Fibroblast of skin of left biceps (primary cell): ENCODE measurements at regions not wholly inside any gene's neighbourhood (a gene's known extent, or its start where the extent isn't known, plus 50 kb on each side); places are given as distances from the start of the nearest gene placed in this dataset.

Experiments used
- DNase-seq, 2 experiments: peaks; one replicate each; pipeline ENCODE4 v3.0.0-alpha.2; 2013; ENCODE audit warnings: low read depth in 2 of 2

DNA sequence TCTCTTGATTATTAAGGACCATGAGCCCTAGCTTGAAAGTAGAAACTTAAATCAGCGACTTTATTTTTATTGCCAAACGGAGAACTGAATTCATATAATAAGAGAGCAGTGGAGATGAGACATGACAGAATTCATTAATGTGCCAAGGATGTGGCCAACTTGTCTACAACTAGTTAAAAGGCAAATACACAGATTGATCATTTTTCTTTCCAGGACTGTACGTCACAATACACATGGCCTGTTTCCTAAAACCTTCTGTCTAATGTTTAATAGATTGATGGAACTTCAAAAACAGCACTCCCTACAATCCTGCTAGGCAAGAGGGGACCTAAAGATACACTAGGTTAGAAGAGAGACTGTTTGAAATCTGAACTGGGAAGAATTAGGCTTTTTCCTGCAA, 647.8 kb downstream of the SATB2 start:
- DNase-seq = no peak

DNA sequence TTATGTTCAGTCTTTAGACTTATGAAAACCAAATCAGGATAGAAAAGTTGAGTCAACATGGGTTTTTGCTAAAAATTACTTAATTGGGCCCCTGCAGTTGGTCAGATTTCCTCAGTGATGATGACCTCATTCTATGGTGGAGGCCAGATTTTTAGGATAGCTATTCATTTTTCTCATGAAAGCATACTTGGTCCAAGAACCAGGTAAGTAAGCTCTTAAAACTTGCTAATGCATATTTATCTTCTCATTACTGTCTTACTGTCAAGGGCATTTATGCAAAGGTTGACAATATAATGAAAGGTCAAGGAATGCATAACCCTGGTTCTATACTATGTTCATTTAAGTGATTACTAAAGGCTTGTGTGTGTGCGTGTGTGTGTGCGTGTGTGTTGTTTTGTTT, 650.6 kb downstream of the SATB2 start:
- peak; percentile 21 to 33 for DNase-seq

DNA sequence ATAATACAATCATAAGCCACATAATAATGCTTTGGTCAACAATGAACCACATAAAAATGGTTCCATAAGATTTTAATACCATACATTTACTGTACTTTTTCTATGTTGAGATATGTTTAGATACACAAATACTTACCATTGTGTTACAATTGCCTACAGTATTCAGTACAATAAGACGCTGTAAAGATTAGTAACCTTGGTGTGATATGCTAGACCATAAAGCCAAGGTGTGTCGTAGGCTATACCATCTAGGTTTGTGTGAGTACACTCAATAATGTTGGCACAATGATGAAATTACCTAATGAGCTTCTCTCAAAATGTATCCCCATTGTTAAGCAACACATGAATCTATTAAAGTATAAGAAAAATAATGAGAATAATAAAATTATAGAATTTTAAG, 662.3 kb downstream of the SATB2 start:
- DNase-seq = no peak

DNA sequence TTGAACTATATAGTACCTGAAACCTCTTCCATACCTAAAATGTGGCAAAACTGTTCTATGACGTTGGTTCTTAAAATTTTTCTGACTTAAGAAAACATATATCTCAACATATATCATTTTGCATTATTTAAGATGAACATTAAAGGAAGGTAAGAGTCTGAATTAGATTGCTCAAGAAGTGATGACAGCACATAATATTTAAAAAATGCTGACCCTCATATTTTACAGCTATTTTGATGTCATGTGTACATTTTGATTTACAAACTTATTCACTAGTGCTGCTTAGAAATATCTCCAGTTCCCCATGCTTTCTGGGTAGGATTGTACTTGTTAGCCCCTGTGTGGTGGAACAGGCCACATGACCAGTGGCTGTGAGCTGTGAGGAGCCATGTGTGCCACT, 666.1 kb downstream of the SATB2 start:
- no peak for DNase-seq

DNA sequence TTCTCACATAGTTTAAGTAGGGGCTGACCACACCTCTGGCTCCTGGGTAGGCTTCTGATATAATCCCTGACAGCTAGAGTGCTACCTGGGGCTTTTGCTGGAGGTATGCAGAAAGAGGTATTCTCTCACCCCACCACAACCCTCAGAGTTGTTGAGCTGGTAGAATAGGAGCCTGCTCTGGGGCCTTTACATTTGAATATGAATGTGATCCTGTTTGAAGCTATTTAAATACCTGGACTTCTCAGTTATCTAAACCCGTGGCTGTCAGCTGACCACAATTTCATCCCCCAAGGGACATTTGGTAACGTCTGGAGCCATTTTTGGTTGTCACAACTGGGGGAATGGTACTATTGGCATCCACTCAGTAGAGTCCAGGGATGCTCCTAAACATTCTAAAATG, 669.1 kb downstream of the SATB2 start:
- DNase-seq = no peak

DNA sequence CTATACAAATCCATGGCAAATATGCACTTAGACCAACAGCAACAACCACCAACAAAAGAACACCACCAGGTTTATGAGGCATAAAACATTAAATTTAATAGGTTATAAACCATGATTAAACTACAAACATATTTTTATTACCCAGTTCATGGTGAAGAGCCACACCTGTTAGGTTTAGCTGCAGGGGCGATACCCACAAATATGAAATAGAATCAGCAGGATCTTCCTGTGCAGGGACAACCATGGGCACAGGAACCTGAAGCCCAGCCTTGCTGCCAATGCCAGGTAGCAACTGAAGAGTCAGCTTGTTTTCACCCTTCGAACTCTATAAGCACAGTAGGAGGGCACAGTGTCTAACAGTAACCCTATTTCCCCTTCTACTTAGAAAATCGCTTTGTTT, 675.0 kb downstream of the SATB2 start:
- DNase-seq = no peak

DNA sequence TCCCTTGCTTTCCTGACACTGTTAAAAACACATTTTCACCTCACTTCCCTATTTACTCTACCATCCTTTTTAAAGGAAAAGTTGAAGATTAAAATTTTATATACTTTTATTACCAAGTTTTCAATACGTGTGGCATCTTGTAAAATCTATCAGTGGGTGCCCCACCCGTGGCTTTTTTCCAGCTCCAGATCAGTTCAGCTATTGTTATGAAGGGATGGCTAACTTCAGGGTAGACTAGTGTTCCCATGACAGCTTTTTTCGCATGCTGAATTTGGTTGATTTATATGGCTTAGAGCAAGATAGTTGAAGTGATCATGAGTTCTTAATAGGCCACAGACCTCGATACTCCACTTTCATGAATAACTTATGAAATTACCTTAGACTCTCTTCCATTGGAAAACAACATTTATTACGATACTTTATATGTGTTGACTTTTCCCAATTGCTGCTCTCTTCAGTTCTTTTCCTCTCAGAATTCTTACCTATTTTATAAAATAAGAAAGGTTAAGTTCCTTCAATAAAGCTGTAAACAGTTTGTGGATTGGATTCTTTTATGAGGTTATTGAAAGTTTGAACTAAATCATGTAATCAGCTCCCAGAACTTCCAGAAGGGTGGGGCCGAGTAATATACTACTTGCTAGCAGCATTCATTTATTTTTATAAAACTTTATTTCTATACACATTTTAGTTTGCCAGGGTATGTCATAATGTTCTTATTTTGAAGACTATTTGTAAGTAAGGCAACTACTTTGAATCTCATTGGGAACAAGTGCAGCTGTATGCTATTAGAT, 680.9 kb downstream of the SATB2 start:
- DNase-seq = no peak

DNA sequence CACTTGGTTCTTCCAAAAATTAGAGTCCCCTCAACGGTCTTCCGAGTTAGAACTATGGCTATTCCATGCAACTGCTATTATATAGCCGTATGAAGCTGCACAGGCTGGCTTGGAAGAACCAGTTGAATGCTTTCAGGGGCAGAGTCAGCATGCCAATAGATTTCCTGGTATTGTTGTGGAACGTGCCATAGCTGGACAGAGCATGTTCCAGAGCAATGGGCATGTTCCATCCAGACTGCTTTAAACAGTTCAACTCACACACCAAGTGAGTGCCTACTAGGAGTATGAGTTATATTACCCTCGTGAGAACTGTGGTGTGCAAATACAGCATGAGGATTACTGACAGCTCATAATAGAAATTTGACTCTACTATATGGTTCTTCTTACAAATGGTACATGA, 682.0 kb downstream of the SATB2 start:
- DNase-seq = no peak

DNA sequence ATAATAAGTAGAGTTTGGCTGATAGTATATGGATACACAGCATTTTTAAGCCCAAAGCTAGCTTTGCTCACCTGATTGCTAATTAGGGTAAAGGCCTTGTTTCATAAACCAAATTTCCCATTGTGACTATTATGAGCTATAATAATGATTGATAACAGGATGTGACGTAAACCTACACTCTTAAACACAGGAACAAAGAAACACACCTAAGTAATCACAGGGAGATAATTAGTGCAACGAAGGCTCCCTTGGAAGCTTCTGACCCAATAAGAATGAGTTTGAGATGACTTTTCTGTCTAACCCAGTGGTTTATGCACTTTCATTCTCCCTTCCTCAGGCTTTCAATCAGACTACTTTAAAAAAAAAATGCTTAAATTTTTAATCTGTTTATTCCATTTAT, 683.2 kb downstream of the SATB2 start:
- DNase-seq = no peak

DNA sequence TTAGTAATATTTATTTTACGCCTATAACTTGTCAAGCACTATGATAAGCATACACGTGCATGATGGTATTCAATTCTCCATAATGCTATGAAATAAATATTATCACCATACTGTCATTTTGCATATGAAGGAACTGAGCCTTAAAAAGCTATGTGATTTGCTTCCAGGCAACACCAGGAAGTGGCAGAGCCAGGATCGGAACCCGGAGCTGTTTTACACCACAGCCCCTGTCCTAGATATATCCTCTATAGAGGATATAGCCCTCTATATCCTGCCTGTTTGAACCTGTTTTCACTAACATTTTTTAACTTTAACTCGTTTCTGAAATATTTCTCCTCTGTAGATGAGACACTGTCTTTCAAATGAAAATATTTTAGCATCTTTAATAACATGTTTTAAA, 690.0 kb downstream of the SATB2 start:
- DNase-seq = no peak

DNA sequence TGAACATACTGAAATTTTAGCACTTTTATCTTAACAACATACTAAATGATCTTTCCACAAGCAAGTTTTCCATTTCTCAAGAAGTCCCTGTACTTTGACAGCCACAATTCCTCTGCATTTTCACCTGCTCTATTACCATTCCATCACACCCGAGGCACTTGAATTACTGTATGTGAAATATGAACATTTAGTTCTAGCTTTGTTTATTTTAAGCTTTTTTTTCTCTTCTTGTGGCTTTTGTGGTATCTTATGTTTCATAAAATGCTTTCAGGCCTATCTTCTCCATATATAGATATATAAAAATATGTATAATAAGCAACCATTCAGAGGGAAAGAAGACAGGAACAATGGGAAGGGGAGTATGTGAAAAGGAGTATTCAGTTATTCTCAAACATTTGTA, 693.9 kb downstream of the SATB2 start:
- DNase-seq = peak in 1 of 2 experiments; percentile 1

DNA sequence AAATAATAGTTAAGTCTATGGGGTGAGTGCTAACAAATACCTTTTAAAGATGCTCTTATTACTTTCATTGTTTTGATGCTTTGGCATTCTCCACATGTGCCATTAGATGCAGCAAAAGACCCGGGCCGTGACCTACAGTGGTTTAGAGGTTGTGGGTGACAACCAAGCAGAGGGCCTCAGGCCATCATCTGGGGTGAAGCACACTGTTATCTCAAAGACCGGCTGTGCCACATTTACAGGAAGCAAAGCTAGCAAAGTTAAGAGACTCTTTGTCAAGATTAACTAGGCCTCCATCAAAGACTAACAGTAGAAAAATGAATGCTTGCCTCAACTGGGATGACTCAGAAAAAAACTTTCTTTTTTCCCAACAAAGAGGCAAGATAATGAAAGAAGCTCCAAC, 695.3 kb downstream of the SATB2 start:
- DNase-seq = no peak

DNA sequence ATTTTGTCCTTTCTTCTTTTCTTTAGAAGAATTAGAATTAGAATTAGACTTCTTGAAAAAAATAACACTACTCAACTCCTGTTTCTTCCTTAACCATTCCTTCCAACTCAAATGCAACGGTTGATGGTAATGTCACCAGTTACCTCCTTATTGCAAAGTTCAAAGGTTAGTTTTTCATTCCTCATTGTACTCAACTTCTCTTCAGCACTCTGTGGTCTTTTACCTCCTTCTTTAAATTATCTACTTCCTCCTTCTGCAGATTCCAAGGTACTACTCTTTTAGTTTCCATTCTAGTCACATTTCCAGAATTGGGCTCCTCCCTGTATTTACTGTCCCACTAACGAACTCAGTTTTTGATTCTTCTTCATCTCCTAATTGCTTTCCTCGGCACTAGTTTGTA, 700.7 kb downstream of the SATB2 start:
- DNase-seq = no peak

DNA sequence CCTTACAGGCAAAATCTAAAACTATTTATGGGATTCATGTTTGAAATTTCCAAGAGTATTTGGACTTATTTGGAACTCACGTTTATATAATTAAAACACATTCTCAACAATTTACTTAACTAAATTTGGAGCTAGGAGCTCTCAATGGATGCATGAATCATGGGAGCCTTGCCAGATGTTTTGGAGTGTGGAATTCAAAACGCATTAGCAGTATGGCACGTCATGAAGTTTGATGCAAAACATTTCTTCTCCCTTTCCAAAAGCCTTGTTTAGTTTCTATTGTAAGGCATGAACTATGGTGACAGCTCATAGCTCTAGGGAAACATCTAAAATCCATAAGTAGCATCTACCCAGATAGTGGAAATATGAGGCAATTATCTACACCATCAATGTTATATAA, 701.6 kb downstream of the SATB2 start:
- DNase-seq = peak; percentile 75 to 77

DNA sequence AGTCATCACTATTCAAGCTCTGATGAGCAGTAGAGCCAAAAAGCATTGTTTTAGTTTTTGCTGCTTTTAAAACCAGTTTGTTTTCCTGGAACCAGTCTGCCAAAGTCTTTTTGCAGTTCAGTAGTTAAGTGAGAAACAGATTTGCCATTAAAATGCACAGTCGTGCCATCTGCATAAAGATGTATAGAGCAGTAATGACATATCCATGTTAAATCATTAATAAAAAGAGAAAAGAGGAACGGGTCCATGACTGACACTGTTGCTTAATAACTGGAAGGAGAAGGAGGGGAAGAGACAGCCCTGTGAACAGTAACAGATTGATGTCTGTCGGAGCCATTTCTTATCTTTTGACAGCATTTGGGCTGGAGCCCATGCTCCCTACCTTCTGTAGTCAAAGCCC, 704.6 kb downstream of the SATB2 start:
- DNase-seq = no peak

DNA sequence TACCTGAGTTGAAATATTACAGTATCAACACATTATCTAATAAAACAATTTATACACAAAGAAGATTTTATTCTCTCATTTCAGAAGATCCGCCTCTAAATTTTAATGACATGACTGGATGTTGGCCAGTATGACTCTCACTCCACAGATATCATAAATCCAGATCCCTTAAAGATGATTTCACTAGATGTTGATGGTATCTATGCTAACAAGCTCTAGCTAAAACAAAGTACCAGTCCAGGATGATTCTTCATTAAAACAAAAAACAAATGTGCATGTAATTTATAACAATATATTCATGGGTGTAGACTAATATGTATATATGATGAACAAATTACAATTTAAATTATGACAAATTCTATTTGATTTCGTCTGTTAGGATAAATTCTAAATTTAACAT, 708.4 kb downstream of the SATB2 start:
- no peak for DNase-seq

DNA sequence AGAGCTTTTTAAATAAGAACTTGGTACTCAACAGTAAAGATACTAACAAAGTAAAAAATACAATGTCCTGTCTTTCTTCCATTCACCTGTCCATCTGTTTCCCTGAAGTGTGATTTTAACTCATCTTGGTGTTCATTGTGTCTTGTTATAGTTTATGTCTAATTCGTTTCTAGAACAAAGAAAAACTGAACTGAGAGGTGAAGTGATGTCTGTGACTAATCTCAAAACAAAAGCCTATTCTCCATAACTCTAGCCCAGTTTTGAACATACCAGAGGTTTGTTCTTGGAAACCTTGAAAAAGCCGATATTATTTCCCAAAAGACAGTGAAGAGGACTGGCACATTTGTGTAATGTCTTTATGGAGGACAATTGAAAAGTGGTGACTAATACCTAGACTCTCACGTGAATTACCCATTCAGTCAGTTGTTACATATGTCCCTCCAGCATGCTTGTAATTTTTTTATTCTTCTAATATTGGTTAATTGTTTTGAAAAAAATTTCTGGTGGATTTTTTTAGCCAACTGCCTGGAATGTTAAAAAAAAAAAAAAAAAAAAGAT, 725.8 kb downstream of the SATB2 start:
- no peak for DNase-seq

DNA sequence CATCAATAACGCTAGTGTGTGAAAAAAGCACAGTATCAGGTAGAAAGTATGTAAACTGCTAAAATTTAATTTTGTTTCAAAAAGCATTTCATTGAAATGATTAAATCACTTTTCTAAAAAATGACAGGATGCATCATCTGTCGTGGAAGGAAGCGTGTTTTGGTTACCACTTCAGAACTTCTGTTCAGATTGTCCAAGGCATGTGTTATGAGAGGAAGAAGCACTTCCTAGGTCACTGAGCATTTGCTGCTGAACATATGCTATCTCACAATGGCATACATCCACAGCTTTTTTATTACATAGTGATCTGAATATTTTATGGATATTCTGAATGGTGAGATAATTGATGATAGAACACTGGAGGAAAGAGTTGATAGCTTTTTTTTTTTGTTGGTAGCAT, 737.5 kb downstream of the SATB2 start:
- no peak for DNase-seq

DNA sequence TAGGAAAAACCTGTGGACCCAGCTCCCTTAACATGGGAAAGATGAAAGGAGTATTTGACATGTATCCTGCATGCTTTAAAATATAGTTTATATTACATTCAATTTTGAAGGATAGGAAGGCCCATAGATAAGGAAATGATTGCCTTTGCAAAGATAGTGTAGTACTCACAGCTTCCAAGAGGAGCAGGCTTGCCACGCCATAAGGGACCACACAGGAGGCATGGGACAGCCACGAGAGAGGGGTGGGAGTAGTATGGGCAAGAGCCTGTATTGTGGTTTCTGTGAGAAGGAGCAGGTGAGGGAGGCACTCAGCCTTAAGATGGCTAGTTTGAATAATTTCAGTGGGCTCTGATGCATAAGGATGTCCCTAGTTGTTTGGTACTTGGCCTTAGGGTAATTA, 740.3 kb downstream of the SATB2 start:
- DNase-seq = no peak

DNA sequence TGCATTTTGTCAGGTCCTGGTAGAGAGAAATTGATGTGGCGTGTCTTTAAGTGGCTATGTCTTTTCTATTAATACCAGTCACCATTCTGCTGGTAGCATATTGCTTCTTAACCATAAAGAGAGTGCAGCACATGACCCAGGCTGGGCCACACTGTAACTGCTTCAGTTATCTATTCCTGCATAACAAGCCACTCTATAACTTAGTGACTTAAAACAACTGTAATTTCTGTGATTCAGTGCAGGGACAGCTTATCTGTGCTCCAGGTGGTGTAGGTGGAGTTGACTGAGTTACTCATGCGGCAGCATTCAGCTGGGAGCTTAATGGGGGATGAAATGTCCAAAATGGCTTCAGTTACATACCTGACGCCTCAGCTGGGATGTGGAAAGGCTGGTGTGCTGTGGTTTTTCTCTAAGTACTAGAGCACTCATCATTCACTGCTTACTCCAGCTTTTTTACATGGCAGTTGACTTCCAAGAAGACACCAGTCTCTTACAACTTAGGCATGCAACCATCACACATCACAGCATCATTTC, 742.4 kb downstream of the SATB2 start:
- no peak for DNase-seq

DNA sequence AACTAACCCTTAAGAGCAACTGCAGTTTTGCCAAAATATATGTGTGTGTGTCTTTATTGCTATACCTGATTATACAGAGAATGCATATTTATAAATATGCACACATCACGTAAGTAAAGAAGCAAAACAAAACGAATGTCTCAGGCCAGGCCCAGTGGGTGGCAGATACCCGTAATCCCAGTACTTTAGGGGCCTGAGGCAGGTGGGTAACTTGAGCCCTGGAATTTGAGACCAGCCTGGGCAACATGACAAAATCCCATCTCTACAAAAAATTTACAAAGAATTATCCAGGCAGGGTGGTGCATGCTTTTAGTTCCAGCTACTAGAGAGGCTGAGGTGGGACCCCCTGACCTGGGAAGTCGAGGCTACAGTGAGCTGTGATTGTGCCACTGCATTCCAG, 745.3 kb downstream of the SATB2 start:
- no peak for DNase-seq

DNA sequence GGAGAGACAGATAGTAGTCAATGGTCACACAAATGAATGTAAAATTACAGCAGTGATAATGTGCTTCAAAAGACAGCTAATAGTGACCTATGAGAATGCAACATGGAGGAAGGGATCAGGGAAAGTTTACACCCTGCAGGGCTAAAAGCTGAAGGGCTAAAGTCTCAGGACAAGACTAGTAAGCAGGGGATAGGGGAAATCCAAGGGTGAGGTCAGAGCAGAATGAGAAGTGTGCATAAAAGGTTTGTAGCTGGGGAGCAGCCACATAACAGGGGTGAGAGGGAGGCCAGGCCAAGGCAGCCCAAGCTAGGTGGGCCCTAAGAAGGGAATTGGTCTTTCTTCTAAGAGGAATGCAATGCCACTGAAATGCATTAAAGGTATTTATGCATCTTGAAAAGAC, 746.3 kb downstream of the SATB2 start:
- DNase-seq = no peak

DNA sequence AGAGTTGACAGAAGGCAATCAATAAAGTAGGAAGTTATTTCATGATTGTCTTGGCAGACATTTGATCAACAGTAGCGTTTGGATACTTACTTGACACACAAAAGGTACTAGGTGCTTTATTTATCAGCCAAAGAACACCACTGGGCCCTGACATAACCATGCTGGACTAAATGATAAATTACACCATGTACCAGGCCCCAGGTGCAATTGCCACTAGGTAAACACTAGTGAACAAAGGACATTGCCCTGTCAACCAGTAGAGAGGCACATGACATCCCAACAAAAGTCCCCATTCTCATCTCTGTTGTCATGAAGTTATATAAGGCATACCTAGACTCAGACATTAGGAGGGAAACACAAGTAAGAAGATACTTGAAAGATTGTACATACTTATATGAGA, 747.2 kb downstream of the SATB2 start:
- no peak for DNase-seq
